Small intestine (tissue), 7 donors: ENCODE measurements at regions not wholly inside any gene's neighbourhood (a gene's known extent, or its start where the extent isn't known, plus 50 kb on each side); places are given as distances from the start of the nearest gene placed in this dataset.
"Not testable (repeated sequence)": the region's sequence is repeated elsewhere in the genome, so short reads cannot be mapped to it uniquely, and the experiment has no call there.

ENCODE experiments used
- DNase-seq, 2 donors: peaks; one replicate each; pipeline versions ENCODE4 v3.0.0 to v3.0.0-alpha.2; 2013
- FAIRE-seq: peaks from 2 replicates; lab custom pipeline; 2012; peaks lifted over from hg19 to GRCh38; lab: Jason Lieb, UNC
- H3K27ac ChIP-seq, 3 donors: one replicate each; pipeline ENCODE4 v1.5.1; 2013; ENCODE audit warnings: low read length in 2 of 3, mild to moderate bottlenecking in 2 of 3, control low read depth in 1 of 3, inconsistent platforms in 1 of 3, low read depth in 1 of 3, moderate library complexity in 1 of 3
- H3K27me3 ChIP-seq, 3 donors: one replicate each; pipeline ENCODE4 v1.6.1; 2013; ENCODE audit warnings: low read length in 3 of 3, inconsistent platforms in 1 of 3; ENCODE audit not compliant: control insufficient read depth in 3 of 3, insufficient read depth in 3 of 3
- H3K36me3 ChIP-seq, 3 donors: one replicate each; pipeline ENCODE4 v1.6.1; 2013; ENCODE audit warnings: low read length in 3 of 3, inconsistent platforms in 1 of 3, low read depth in 1 of 3, mild to moderate bottlenecking in 1 of 3, moderate library complexity in 1 of 3; ENCODE audit not compliant: control insufficient read depth in 3 of 3, insufficient read depth in 2 of 3
- H3K4me1 ChIP-seq, 3 donors: one replicate each; pipeline ENCODE4 v1.6.1; 2013; ENCODE audit warnings: low read length in 2 of 3, inconsistent platforms in 1 of 3, low read depth in 1 of 3, mild to moderate bottlenecking in 1 of 3, moderate library complexity in 1 of 3; ENCODE audit not compliant: control insufficient read depth in 3 of 3, insufficient read depth in 2 of 3
- H3K4me3 ChIP-seq, 3 donors: one replicate each; pipeline ENCODE4 v1.5.1; 2013; ENCODE audit warnings: low read length in 3 of 3, control low read depth in 1 of 3, inconsistent platforms in 1 of 3, low read depth in 1 of 3, mild to moderate bottlenecking in 1 of 3, moderate library complexity in 1 of 3
- H3K9me3 ChIP-seq, 2 donors: one replicate each; pipeline ENCODE4 v1.6.1; 2013; ENCODE audit warnings: low read depth in 1 of 2, low read length in 1 of 2; ENCODE audit not compliant: control insufficient read depth in 2 of 2, insufficient read depth in 1 of 2
- WGBS, 3 donors: extraction: QIAGEN DNeasy Blood & Tissue Kit; methylation state at CpG; one replicate each; pipeline ENCODE4 v1.1.7; 2013; 5-methylcytosine and 5-hydroxymethylcytosine counted together
- donor health status: healthy with polysubstance abuse.
- donor health status: control.
- donor health status: control.
- donor health status: Bipolar disorder and iron deficiency.
- donor health status: healthy.

- FAIRE-seq (no peak), DNase-seq (no peak)
- Histone ChIP-seq H3K9me3 (no peaks in the 10 kb centered on the region), H3K27ac (no peak overlapping the region), H3K27me3 (no peaks in the 10 kb centered on the region), H3K4me1 (no peaks in the 10 kb centered on the region), H3K4me3 (no peak overlapping the region), H3K36me3 (no peaks in the 10 kb centered on the region)
- 48 to 62% (median 48%) methylated on average over 1 of the region's 1 CpG for WGBS, 3 donors
Measured at GRCh38 chr3:81838457-81838856, 77.0 kb upstream of the GBE1 start.

GRCh38 chr3:81837071-81837593 lies 75.7 kb upstream of the GBE1 start:
- Histone ChIP-seq H3K4me3 (no peak overlapping the region), H3K9me3 (no peaks in the 10 kb centered on the region), H3K27me3 (no peaks in the 10 kb centered on the region), H3K4me1 (no peaks in the 10 kb centered on the region), H3K27ac (no peak overlapping the region), H3K36me3 (no peaks in the 10 kb centered on the region)
- DNase-seq (no peak), FAIRE-seq (no peak)
- 87 to 94% (median 88%) methylated on average over 6 of the region's 6 CpGs for WGBS, 3 donors

GRCh38 chr3:81829937-81830336 lies 68.5 kb upstream of the GBE1 start:
- DNase-seq (no peak), FAIRE-seq (no peak)
- H3K36me3 ChIP-seq: no peaks in the 10 kb centered on the region

GRCh38 chr3:81829272-81829671 lies 67.8 kb upstream of the GBE1 start:
- not testable (repeated sequence) for H3K27ac ChIP-seq, H3K36me3 ChIP-seq, DNase-seq, H3K27me3 ChIP-seq, H3K9me3 ChIP-seq, H3K4me1 ChIP-seq, FAIRE-seq, H3K4me3 ChIP-seq
- WGBS, 3 donors: 80 to 86% (median 85%) methylated on average over 5 of the region's 5 CpGs

More at GRCh38 chr3:81829937-81830336, 68.5 kb upstream of the GBE1 start:
- no peak overlapping the region for H3K27ac ChIP-seq
- no peaks in the 10 kb centered on the region for H3K27me3 ChIP-seq
- H3K4me3 ChIP-seq: no peak overlapping the region
- no peaks in the 10 kb centered on the region for H3K9me3 ChIP-seq
- H3K4me1 ChIP-seq: no peaks in the 10 kb centered on the region

- Histone ChIP-seq H3K27me3 (no peaks in the 10 kb centered on the region), H3K4me3 (no peak overlapping the region), H3K27ac (no peak overlapping the region), H3K4me1 (no peaks in the 10 kb centered on the region), H3K9me3 (no peaks in the 10 kb centered on the region), H3K36me3 (no peaks in the 10 kb centered on the region)
- no peak for DNase-seq
- 17 to 36% (median 32%) methylated on average over 2 of the region's 2 CpGs for WGBS, 3 donors
- no peak for FAIRE-seq
Measured at GRCh38 chr3:81823882-81824395, 62.5 kb upstream of the GBE1 start.

- no peak for DNase-seq
- H3K4me3 ChIP-seq: no peak overlapping the region
- no peak for FAIRE-seq
- H3K27me3 ChIP-seq: no peaks in the 10 kb centered on the region
- no peaks in the 10 kb centered on the region for H3K4me1 ChIP-seq
- no peak overlapping the region for H3K27ac ChIP-seq
- 86 to 90% (median 88%) methylated on average over 3 of the region's 3 CpGs for WGBS, 3 donors
- H3K9me3 ChIP-seq: no peaks in the 10 kb centered on the region
- H3K36me3 ChIP-seq: no peaks in the 10 kb centered on the region
Measured at GRCh38 chr3:81823086-81823485, 61.6 kb upstream of the GBE1 start.

- no peaks in the 10 kb centered on the region for H3K36me3 ChIP-seq
- WGBS, 3 donors: 35 to 46% (median 40%) methylated on average over 8 of the region's 8 CpGs
- DNase-seq: no peak
- H3K9me3 ChIP-seq: peaks cover 0 to 4% of the 10 kb centered on the region in 2 donors
- no peaks in the 10 kb centered on the region for H3K4me1 ChIP-seq
- no peaks in the 10 kb centered on the region for H3K27me3 ChIP-seq
- H3K4me3 ChIP-seq: no peak overlapping the region
- FAIRE-seq: no peak
- H3K27ac ChIP-seq: no peak overlapping the region
Measured at GRCh38 chr3:81816473-81817250, 55.2 kb upstream of the GBE1 start.

- H3K9me3 ChIP-seq, FAIRE-seq, H3K27ac ChIP-seq, H3K4me1 ChIP-seq, H3K27me3 ChIP-seq, H3K4me3 ChIP-seq, H3K36me3 ChIP-seq, DNase-seq: not testable (repeated sequence)
- 93 to 95% (median 94%) methylated on average over 24 to 25 of the region's 25 CpGs for WGBS, 3 donors
Measured at GRCh38 chr3:81812098-81812497, 50.7 kb upstream of the GBE1 start.
